GM12878 (cell line): ENCODE measurements at regions not wholly inside any gene's neighbourhood (a gene's known extent, or its start where the extent isn't known, plus 50 kb on each side); places are given as distances from the start of the nearest gene placed in this dataset.

Source experiments
- ATAC-seq: fragments of 200-7000 bp; cut with Tn5 transposase; 3 replicates; pipeline ENCODE4 v1.9.1; 2020; ENCODE audit warnings: mild to moderate bottlenecking, moderate library complexity
- BruUV-seq: library from RNA; stranded (reverse); fragments of 400-500 nt; replicated peaks from 2 replicates; lab custom pipeline; 2021; lab: Mats Ljungman, UMichigan
- CTCF ChIA-PET: fragments of 300-600 bp; sonication (Branson Sonifier 250); formaldehyde crosslinking; extraction: SDS; loops from one replicate; lab custom pipeline; 2021; ENCODE audit warnings: inconsistent platforms; lab: Yijun Ruan, JAX
- POLR2A ChIA-PET: fragments of 350-600 bp; formaldehyde crosslinking; extraction: SDS; loops from one replicate; lab custom pipeline; 2021; ENCODE audit warnings: inconsistent platforms; lab: Charles Lee
- RAD21 ChIA-PET: fragments of 300-600 bp; sonication (Branson Sonifier 250); formaldehyde crosslinking; loops from one replicate; lab custom pipeline; 2023; ENCODE audit warnings: antibody characterized with exemption; ENCODE audit not compliant: unreplicated experiment; lab: Charles Lee
- SMC1A ChIA-PET: fragments of 300-600 bp; sonication (Branson Sonifier 250); formaldehyde crosslinking; loops from one replicate; lab custom pipeline; 2023; ENCODE audit not compliant: unreplicated experiment, uncharacterized antibody; lab: Charles Lee
- DNase-seq: peaks from one replicate; pipeline ENCODE4 v3.0.0-alpha.2; 2011; ENCODE audit warnings: low read depth, low spot score
- FAIRE-seq: peaks from 3 replicates; lab custom pipeline; 2011; peaks lifted over from hg19 to GRCh38; lab: Jason Lieb, UNC
- H2AFZ ChIP-seq: 2 replicates; pipeline ENCODE4 v1.6.0; 2011; ENCODE audit warnings: low read depth, low read length, control low read depth; ENCODE audit not compliant: control insufficient read depth
- H3K27ac ChIP-seq: 2 replicates; pipeline ENCODE4 v1.5.1; 2011; ENCODE audit warnings: control low read depth; ENCODE audit not compliant: control insufficient read depth, insufficient read depth
- H3K27me3 ChIP-seq, 2 experiments: replicated peaks in 1 of 2; 2 replicates each; pipeline versions ENCODE4 v1.6.0 to v1.6.1; 2011; ENCODE audit warnings: low read length in 1 of 2; ENCODE audit not compliant: control insufficient read depth in 2 of 2, insufficient read depth in 2 of 2
- H3K36me3 ChIP-seq, 2 experiments: 2 replicates each; pipeline ENCODE4 v1.5.1; 2011; ENCODE audit warnings: low read length in 1 of 2; ENCODE audit not compliant: control insufficient read depth in 2 of 2, insufficient read depth in 2 of 2
- H3K4me1 ChIP-seq: 2 replicates; pipeline ENCODE4 v1.6.1; 2011; ENCODE audit warnings: mild to moderate bottlenecking, low read length, moderate library complexity, mixed read lengths; ENCODE audit not compliant: control insufficient read depth, insufficient read depth
- H3K4me2 ChIP-seq: 2 replicates; pipeline ENCODE4 v1.6.0; 2011; ENCODE audit warnings: control low read depth; ENCODE audit not compliant: control insufficient read depth, insufficient read depth
- H3K4me3 ChIP-seq: fragments of 200-600 bp; sonication (generic); 2 replicates; pipeline ENCODE4 v1.5.1; 2016
- H3K79me2 ChIP-seq: 2 replicates; pipeline ENCODE4 v1.6.0; 2011; ENCODE audit warnings: low read length; ENCODE audit not compliant: control insufficient read depth, insufficient read depth
- H3K9ac ChIP-seq: 2 replicates; pipeline ENCODE4 v1.8.0; 2011; ENCODE audit warnings: low read length, control low read depth, mixed read lengths; ENCODE audit not compliant: control insufficient read depth, insufficient read depth
- H3K9me3 ChIP-seq: replicated peaks from 3 replicates; pipeline ENCODE4 v1.5.1; 2011; ENCODE audit warnings: mild to moderate bottlenecking, low read length; ENCODE audit not compliant: control insufficient read depth, insufficient read depth
- H4K20me1 ChIP-seq: 2 replicates; pipeline ENCODE4 v1.6.0; 2011; ENCODE audit not compliant: control insufficient read depth, insufficient read depth
- BHLHE40 ChIP-seq, 2 experiments: fragments of 450-650 bp in 1 of 2; IDR thresholded peaks; 2 replicates each; pipeline ENCODE4 v1.6.1; 2011 to 2017; ENCODE audit warnings: low read depth in 2 of 2, borderline replicate concordance in 1 of 2, improper control_type of control experiment in 1 of 2, low read length in 1 of 2, mild to moderate bottlenecking in 1 of 2
- ESRRA ChIP-seq: IDR thresholded peaks from 2 replicates; pipeline ENCODE4 v1.6.1; 2012; ENCODE audit warnings: mild to moderate bottlenecking, low read length, improper control_type of control experiment
- ETV6 ChIP-seq, 2 experiments: fragments of 450-650 bp in 1 of 2; IDR thresholded peaks in 1 of 2; conservative IDR thresholded peaks in 1 of 2; 2 replicates each; pipeline ENCODE4 v1.6.1; 2014; ENCODE audit warnings: antibody characterized with exemption in 1 of 2, borderline replicate concordance in 1 of 2, low read depth in 1 of 2, mild to moderate bottlenecking in 1 of 2, moderate library complexity in 1 of 2
- GABPA ChIP-seq: IDR thresholded peaks from 2 replicates; pipeline ENCODE4 v1.6.1; 2014; ENCODE audit warnings: antibody characterized with exemption, low read depth, mild to moderate bottlenecking, inconsistent platforms
- HDAC6 ChIP-seq: fragments of 200-600 bp; sonication (generic); IDR thresholded peaks from one replicate; pipeline ENCODE4 v1.8.0; 2017; ENCODE audit warnings: antibody characterized with exemption; ENCODE audit not compliant: unreplicated experiment
- KAT2A ChIP-seq: conservative IDR thresholded peaks from 2 replicates; pipeline ENCODE4 v1.6.1; 2011; ENCODE audit warnings: low read depth, low read length; ENCODE audit not compliant: control insufficient read depth
- RCOR1 ChIP-seq: conservative IDR thresholded peaks from 2 replicates; pipeline ENCODE4 v1.6.1; 2012; ENCODE audit warnings: low read depth, low read length, improper control_type of control experiment
- SREBF1 ChIP-seq: IDR thresholded peaks from 2 replicates; pipeline ENCODE4 v1.6.1; 2012; ENCODE audit warnings: mild to moderate bottlenecking, low read length
- STAT3 ChIP-seq: IDR thresholded peaks from 2 replicates; pipeline ENCODE4 v1.6.1; 2011; ENCODE audit warnings: low read depth, low read length, improper control_type of control experiment
- TARDBP ChIP-seq: IDR thresholded peaks from 2 replicates; pipeline ENCODE4 v1.6.1; 2016; ENCODE audit warnings: borderline replicate concordance
- WGBS: methylation state at CpG from one replicate; pipeline ENCODE4 v1.1.6; 2016; ENCODE audit warnings: low lambda C conversion rate; ENCODE audit not compliant: insufficient replicate concordance, insufficient coverage; ENCODE audit errors: missing lambda C conversion rate; 5-methylcytosine and 5-hydroxymethylcytosine counted together
- in situ Hi-C: fragments of 300-500 bp; cut with MboI; formaldehyde crosslinking; loops from 9 replicates; pipeline ENCODE4 v1.14.3; 2018; ENCODE audit warnings: mixed read lengths
- intact Hi-C: fragments of 100-400 bp; cut with micrococcal nuclease; formaldehyde crosslinking; loops from one replicate; pipeline ENCODE4 v1.14.2; 2022; ENCODE audit not compliant: unreplicated experiment
- TF ChIP-seq, protein P1 (sequence below): fragments of 450-650 bp; formaldehyde crosslinking; IDR thresholded peaks from 2 replicates; pipeline ENCODE4 v1.4.0; 2022; ENCODE audit warnings: mild to moderate bottlenecking, moderate library complexity
- TF ChIP-seq, protein P2 (sequence below): IDR thresholded peaks from 2 replicates; pipeline ENCODE4 v1.6.1; 2011; ENCODE audit warnings: borderline replicate concordance, low read depth, mild to moderate bottlenecking, moderate library complexity, mixed read lengths, low read length; ENCODE audit not compliant: insufficient read depth; ENCODE audit errors: extremely low read length

DNA sequence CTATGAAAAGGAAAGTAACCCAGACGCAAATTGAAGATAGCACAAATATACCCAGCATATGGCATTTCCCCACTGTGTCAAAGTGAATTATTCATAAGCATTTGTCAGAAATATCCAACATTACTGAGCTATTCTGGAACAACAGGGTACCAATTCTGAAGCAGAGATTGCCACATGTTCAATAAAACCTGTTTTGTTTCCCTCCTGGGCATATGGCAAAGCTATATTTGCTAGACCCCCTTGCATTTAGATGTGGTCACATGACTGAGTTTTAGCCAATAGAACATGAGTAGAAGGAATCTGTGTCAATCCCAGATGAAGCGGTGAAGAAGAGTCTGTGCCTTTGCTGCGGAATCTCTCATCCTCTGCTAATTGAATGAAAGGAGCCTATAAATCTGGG, 296.4 kb upstream of the DLGAP1 start:
- H2AFZ ChIP-seq, result no peak overlapping the region
- H3K9me3 ChIP-seq, result no peaks in the 10 kb centered on the region; the same call in 2 of the 3 replicates
- ChIA-PET RAD21 (interaction anchor here (2.4 to 2.6 kb wide), 2 partner anchors 111 to 302 kb away, joined by 5 to 6 read pairs; no protein-coding TSS in a partner anchor), POLR2A (no interaction called here), CTCF (interaction anchor here (0.9 to 1.4 kb wide), 2 partner anchors 112 to 275 kb away, joined by 3 to 4 read pairs; no protein-coding TSS in a partner anchor), SMC1A (interaction anchor here (0.9 to 3.3 kb wide), 5 partner anchors 9 to 112 kb away, joined by 3 to 19 read pairs (median 5); no protein-coding TSS in a partner anchor)
- no peak for DNase-seq
- ATAC-seq, result no peak
- H3K79me2 ChIP-seq, result no peaks in the 10 kb centered on the region
- H4K20me1 ChIP-seq, result no peaks in the 10 kb centered on the region
- H3K27me3 ChIP-seq, result no peaks in the 10 kb centered on the region
- no peak overlapping the region for H3K4me2 ChIP-seq
- intact Hi-C loops (loop anchor here (10.0 kb wide), 1 partner anchor 227 kb away; no protein-coding TSS in a partner anchor), in situ Hi-C loops (no loop called here)
- TF ChIP-seq RCOR1 (no peak), KAT2A (no peak), ETV6 (conservative IDR thresholded peaks at IDR 0.05 in 1 of 2, IDR thresholded peaks at IDR 0.05 in 1 of 2; ENCODE audit: borderline replicate concordance in 1 of 2, low read depth in 1 of 2) (no peak), BHLHE40 (IDR thresholded peaks at IDR 0.05; ENCODE audit: borderline replicate concordance in 1 of 2, low read depth in 2 of 2, low read length in 1 of 2) (no peak), SREBF1 (no peak), STAT3 (no peak), HDAC6 (no peak), GABPA (no peak), TARDBP (no peak), ESRRA (no peak)
- TF ChIP-seq, protein P1, sequence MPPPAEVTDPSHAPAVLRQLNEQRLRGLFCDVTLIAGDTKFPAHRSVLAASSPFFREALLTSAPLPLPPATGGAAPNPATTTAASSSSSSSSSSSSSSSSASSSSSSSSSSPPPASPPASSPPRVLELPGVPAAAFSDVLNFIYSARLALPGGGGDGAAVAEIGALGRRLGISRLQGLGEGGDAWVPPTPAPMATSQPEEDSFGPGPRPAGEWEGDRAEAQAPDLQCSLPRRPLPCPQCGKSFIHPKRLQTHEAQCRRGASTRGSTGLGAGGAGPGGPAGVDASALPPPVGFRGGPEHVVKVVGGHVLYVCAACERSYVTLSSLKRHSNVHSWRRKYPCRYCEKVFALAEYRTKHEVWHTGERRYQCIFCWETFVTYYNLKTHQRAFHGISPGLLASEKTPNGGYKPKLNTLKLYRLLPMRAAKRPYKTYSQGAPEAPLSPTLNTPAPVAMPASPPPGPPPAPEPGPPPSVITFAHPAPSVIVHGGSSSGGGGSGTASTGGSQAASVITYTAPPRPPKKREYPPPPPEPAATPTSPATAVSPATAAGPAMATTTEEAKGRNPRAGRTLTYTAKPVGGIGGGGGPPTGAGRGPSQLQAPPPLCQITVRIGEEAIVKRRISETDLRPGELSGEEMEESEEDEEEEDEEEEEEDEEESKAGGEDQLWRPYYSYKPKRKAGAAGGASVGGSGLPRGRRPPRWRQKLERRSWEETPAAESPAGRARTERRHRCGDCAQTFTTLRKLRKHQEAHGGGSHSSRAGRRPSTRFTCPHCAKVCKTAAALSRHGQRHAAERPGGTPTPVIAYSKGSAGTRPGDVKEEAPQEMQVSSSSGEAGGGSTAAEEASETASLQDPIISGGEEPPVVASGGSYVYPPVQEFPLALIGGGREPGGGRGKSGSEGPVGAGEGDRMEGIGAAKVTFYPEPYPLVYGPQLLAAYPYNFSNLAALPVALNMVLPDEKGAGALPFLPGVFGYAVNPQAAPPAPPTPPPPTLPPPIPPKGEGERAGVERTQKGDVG (CRISPR knock-in tag), result no peak
- TF ChIP-seq, protein P2, sequence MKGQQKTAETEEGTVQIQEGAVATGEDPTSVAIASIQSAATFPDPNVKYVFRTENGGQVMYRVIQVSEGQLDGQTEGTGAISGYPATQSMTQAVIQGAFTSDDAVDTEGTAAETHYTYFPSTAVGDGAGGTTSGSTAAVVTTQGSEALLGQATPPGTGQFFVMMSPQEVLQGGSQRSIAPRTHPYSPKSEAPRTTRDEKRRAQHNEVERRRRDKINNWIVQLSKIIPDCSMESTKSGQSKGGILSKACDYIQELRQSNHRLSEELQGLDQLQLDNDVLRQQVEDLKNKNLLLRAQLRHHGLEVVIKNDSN, result no peak
- H3K27ac ChIP-seq, result no peak overlapping the region
- BruUV-seq, result no TSS peak
- no peak overlapping the region for H3K4me3 ChIP-seq
- 58% methylated on average over 3 of the region's 3 CpGs for WGBS
- H3K36me3 ChIP-seq, result no peaks in the 10 kb centered on the region
- FAIRE-seq, result no peak
- no peak overlapping the region for H3K9ac ChIP-seq
- H3K4me1 ChIP-seq, result no peaks in the 10 kb centered on the region
